Breast epithelium (tissue), 4 donors: ENCODE measurements at regions not wholly inside any gene's neighbourhood (a gene's known extent, or its start where the extent isn't known, plus 50 kb on each side); places are given as distances from the start of the nearest gene placed in this dataset.

ENCODE experiments used
- DNase-seq, 2 donors: peaks; one replicate each; pipeline ENCODE4 v3.0.0-alpha.2; 2019; ENCODE audit warnings: low spot score in 2 of 2
- H3K27ac ChIP-seq, 2 donors: fragments of 200-600 bp; sonication (generic) in 1 of 2; one replicate each; pipeline ENCODE4 v1.5.1; 2016 to 2019; ENCODE audit warnings: mild to moderate bottlenecking in 1 of 2
- H3K27me3 ChIP-seq, 2 donors: fragments of 200-600 bp; sonication (generic) in 1 of 2; one replicate each; pipeline versions ENCODE4 v1.5.1 to v1.6.0; 2017 to 2019; ENCODE audit warnings: control low read depth in 1 of 2, mild to moderate bottlenecking in 1 of 2
- H3K36me3 ChIP-seq: fragments of 200-600 bp; one replicate; pipeline ENCODE4 v1.5.1; 2019
- H3K4me1 ChIP-seq, 2 donors: fragments of 200-600 bp; sonication (generic); one replicate each; pipeline ENCODE4 v1.5.1; 2016 to 2019; ENCODE audit warnings: control low read depth in 1 of 2
- H3K4me3 ChIP-seq, 3 donors: fragments of 200-600 bp; sonication (generic); 1 replicate in 2 of 3; 2 replicates in 1 of 3; pipeline ENCODE4 v1.5.1; 2016 to 2019; ENCODE audit warnings: mild to moderate bottlenecking in 3 of 3, moderate library complexity in 2 of 3
- H3K9me3 ChIP-seq, 2 donors: fragments of 200-600 bp; sonication (generic) in 1 of 2; one replicate each; pipeline ENCODE4 v1.5.1; 2016 to 2019; ENCODE audit warnings: control low read depth in 1 of 2
- POLR2A ChIP-seq: fragments of 450-650 bp; IDR thresholded peaks from one replicate; pipeline ENCODE4 v1.6.1; 2016; ENCODE audit warnings: antibody characterized with exemption, mild to moderate bottlenecking, moderate library complexity
- POLR2AphosphoS5 ChIP-seq, 3 donors: sonication (generic); formaldehyde crosslinking; IDR thresholded peaks; one replicate each; pipeline ENCODE4 v1.6.1; 2017; ENCODE audit warnings: antibody characterized with exemption in 3 of 3
- intact Hi-C: fragments of 100-400 bp; cut with DNase I; formaldehyde crosslinking; loops from one replicate; pipeline ENCODE4 v1.15.1; 2023; ENCODE audit warnings: low total_unique reads
- TF ChIP-seq, protein P1 (sequence below), 3 donors: fragments of 450-650 bp; IDR thresholded peaks; one replicate each; pipeline ENCODE4 v1.5.1; 2016 to 2017; ENCODE audit warnings: antibody characterized with exemption in 3 of 3, mild to moderate bottlenecking in 3 of 3, moderate library complexity in 3 of 3

GRCh38 chr2:138928374-138929021 is 148.3 kb upstream of the NXPH2 start:
- DNase-seq = no peak
- Histone ChIP-seq H3K27ac (no peak overlapping the region), H3K27me3 (no peaks in the 10 kb centered on the region), H3K36me3 (no peaks in the 10 kb centered on the region), H3K4me1 (no peaks in the 10 kb centered on the region), H3K9me3 (no peaks in the 10 kb centered on the region), H3K4me3 (no peak overlapping the region)
- no peak for TF ChIP-seq POLR2AphosphoS5 (IDR thresholded peaks at IDR 0.05)
- TF ChIP-seq, protein P1, sequence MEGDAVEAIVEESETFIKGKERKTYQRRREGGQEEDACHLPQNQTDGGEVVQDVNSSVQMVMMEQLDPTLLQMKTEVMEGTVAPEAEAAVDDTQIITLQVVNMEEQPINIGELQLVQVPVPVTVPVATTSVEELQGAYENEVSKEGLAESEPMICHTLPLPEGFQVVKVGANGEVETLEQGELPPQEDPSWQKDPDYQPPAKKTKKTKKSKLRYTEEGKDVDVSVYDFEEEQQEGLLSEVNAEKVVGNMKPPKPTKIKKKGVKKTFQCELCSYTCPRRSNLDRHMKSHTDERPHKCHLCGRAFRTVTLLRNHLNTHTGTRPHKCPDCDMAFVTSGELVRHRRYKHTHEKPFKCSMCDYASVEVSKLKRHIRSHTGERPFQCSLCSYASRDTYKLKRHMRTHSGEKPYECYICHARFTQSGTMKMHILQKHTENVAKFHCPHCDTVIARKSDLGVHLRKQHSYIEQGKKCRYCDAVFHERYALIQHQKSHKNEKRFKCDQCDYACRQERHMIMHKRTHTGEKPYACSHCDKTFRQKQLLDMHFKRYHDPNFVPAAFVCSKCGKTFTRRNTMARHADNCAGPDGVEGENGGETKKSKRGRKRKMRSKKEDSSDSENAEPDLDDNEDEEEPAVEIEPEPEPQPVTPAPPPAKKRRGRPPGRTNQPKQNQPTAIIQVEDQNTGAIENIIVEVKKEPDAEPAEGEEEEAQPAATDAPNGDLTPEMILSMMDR (IDR thresholded peaks at IDR 0.05) = no peak
- no peak for TF ChIP-seq POLR2A
- intact Hi-C loops = no loop called here

DNA sequence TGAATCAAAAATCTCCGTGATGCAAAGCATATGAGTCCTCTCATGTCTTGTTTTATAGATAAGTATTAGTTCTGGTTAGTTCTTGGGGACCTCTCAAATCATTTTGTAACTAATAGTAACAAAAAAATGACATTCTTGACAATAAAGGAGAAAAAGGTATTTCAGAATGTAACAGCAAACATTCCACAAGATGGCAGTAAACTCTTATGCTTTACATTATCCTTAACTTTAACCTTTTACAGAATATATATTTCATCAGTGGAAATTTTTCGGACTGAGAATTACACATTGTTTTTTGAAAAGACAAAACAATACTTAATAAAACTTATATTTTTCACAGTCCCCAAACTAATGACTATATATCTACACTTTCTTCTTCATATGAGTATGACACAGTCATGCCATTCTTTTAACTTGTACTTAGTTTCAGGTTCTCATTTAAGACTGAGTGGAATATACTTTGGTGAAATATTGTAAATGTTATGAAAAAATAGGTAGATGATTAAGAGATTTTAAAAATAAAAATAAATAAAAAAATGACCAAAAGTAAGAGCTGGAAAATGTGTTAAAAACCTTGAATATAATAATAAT is 142.9 kb upstream of the NXPH2 start:
- TF ChIP-seq POLR2AphosphoS5 (IDR thresholded peaks at IDR 0.05) = no peak
- TF ChIP-seq, protein P1 (IDR thresholded peaks at IDR 0.05) = no peak
- TF ChIP-seq POLR2A = no peak
- Histone ChIP-seq H3K4me3 (no peak overlapping the region), H3K27me3 (no peaks in the 10 kb centered on the region), H3K4me1 (no peaks in the 10 kb centered on the region), H3K36me3 (no peaks in the 10 kb centered on the region), H3K9me3 (no peaks in the 10 kb centered on the region), H3K27ac (no peak overlapping the region)
- intact Hi-C loops = no loop called here
- no peak for DNase-seq

- no peak overlapping the region for H3K27ac ChIP-seq
- no peaks in the 10 kb centered on the region for H3K9me3 ChIP-seq
- no peaks in the 10 kb centered on the region for H3K4me1 ChIP-seq
- H3K27me3 ChIP-seq = no peaks in the 10 kb centered on the region
- intact Hi-C loops = loop anchor here (10.0 kb wide), 1 partner anchor 386 kb away; no protein-coding TSS in a partner anchor
- TF ChIP-seq, protein P1 (IDR thresholded peaks at IDR 0.05) = no peak
- no peak for DNase-seq
- H3K36me3 ChIP-seq = no peaks in the 10 kb centered on the region
- H3K4me3 ChIP-seq = no peak overlapping the region
These were observed 139.0 kb upstream of the NXPH2 start for GRCh38 chr2:138919120-138919747.

- TF ChIP-seq, protein P1 (IDR thresholded peaks at IDR 0.05) = no peak
- TF ChIP-seq POLR2AphosphoS5 (IDR thresholded peaks at IDR 0.05) (no peak), POLR2A (no peak)
- no peaks in the 10 kb centered on the region for H3K27me3 ChIP-seq
- intact Hi-C loops = loop anchor here (10.0 kb wide), 1 partner anchor 394 kb away; no protein-coding TSS in a partner anchor
- no peak for DNase-seq
- H3K4me1 ChIP-seq = no peaks in the 10 kb centered on the region
- H3K4me3 ChIP-seq = no peak overlapping the region
- H3K9me3 ChIP-seq = no peaks in the 10 kb centered on the region
- no peak overlapping the region for H3K27ac ChIP-seq
- H3K36me3 ChIP-seq = no peaks in the 10 kb centered on the region
These were observed 130.2 kb upstream of the NXPH2 start for GRCh38 chr2:138910427-138910826.

DNA sequence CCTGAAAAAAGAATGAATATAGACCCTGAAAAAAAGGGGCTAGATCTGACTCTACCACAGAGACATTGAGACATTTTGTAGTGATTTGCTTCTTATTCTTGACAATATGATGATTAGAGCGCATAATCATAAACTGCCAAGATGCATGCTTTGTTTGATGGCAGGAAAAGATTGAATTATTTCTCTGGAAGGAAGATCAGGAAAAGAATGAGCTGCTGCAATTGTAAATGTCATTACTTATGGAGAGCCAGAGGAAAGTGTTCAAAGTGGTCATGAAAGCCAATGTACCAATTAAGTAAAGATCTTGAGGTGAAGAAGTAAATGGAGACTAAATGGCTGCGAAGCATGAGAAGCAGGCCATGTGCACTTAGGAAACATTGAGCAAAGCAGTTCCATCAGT is 126.4 kb upstream of the NXPH2 start:
- TF ChIP-seq, protein P1 (IDR thresholded peaks at IDR 0.05) = no peak
- TF ChIP-seq POLR2A (no peak), POLR2AphosphoS5 (IDR thresholded peaks at IDR 0.05) (no peak)
- no peaks in the 10 kb centered on the region for H3K36me3 ChIP-seq
- intact Hi-C loops = no loop called here
- DNase-seq = no peak
- H3K4me1 ChIP-seq = no peaks in the 10 kb centered on the region
- H3K27me3 ChIP-seq = no peaks in the 10 kb centered on the region
- no peaks in the 10 kb centered on the region for H3K9me3 ChIP-seq
- no peak overlapping the region for H3K27ac ChIP-seq
- H3K4me3 ChIP-seq = no peak overlapping the region
